C1 segment of cervical spinal cord (tissue), 14 donors: ENCODE measurements at regions not wholly inside any gene's neighbourhood (a gene's known extent, or its start where the extent isn't known, plus 50 kb on each side); places are given as distances from the start of the nearest gene placed in this dataset.

Experiments used
- DNase-seq, 14 donors: peaks; one replicate each; lab custom pipeline; 2025; lab: John Stamatoyannopoulos, UW

DNA sequence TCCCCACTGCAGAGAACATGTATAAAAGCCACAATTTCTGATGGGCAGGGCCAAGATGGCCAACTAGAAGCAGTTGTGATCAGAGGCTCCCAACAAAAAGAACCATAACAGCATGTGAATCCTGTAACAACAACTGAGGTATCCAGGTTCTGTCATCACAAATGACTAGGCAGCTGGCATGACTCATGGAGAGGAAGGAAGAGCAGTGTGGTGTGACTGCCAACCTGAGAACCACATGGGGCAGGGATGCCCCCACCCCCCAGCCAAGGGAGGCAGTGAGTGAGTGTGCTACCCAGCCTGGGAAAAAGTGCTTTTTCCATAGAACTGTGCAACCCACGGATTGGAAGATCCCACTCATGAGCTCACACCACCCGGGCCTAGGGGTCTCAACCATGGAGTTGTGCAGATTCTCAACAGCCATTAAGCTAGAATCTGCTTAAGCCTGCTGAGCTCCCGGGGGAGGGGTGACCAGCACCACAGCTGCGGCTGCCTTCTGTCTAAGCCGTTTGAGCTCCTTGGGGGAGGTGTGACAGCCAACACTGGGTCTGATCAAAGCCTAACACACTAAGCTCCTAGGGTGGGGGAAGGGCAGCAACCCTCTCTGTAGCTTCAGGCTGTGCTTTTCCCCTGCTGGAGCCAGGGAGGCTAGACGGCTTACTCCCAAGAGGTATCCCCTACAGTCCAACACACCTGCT, 80.1 kb upstream of the DMAC1 start:
- DNase-seq = no peak

DNA sequence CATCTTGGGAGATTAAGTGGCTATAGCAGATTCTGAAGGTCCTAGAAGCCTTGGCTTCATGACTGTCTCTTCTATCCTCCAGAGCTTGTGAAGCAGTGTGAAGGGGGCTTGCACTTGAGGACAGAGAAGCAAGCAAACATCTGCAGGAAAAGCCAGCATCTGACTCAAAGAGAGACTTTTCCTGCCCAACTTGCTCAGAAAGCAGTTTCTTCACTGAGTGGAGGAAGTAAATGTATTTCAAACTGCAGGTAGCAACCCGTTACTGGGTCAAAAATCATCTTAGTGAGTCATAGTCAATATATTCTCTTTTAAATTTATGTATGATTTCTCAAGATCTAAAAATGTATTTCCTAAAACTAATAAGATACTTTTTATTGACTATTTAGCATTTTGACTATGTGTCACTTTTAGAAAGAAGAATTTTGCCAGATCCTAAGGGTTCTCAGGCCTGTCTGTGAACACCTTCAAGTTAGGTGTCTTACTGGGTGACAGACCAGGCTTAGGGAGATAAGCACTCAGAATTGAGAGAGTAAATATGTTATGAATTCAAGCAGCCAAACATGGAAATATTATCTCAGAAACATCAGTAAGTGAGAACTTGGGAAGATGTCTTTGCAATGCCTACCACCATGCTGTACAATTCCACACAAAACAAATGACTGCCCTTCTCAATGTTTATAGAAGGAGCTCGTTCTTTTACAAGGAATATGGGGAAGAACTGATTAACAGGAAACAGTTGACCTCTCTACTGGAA, 72.6 kb upstream of the DMAC1 start:
- DNase-seq = no peak

- DNase-seq = no peak
These were observed 69.8 kb upstream of the DMAC1 start for GRCh38 chr9:7869340-7869739.

DNA sequence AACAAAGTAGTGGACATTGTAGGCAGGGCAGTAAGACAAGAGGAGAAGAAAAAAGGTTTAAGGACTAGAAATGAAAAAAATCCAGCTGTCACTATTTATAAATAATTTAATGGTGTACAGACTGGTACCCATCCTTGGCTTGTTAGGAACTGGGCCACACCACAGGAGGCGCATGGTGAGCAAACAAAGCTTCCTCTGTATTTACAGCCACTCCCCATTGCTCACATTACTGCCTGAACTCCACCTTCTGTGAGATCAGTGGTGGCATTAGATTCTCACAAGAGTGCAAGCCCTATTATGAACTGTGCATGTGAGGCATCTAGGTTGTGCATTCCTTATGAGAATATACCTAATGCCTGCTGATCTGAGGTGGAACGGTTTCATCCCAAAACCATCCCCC, 62.6 kb upstream of the DMAC1 start:
- no peak for DNase-seq

- no peak for DNase-seq
These were observed 61.5 kb upstream of the DMAC1 start for GRCh38 chr9:7861086-7861485.

DNA sequence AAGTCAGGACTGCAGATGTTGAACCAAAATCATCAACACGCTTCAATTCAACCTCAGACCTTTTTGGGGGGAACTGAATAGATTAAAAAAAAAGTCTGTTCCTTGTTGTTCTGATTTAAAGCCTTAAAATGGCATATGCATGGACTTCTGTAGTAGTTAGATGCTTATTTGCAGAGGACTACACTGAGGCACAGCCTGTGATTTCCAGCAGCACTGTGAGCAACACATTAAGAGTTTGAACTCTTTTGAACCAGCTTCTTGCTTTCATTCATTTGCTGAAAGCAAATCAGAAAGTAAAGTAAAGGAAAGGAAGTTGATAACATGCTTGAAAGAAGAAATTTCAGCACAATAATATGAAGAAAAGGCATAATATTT, 60.7 kb upstream of the DMAC1 start:
- no peak for DNase-seq

GRCh38 chr9:7859701-7860334, 60.2 kb upstream of the DMAC1 start:
- no peak for DNase-seq

- peak in 1 of 14 donors; percentile 28 for DNase-seq
These were observed 58.6 kb upstream of the DMAC1 start for GRCh38 chr9:7858166-7858565.

DNA sequence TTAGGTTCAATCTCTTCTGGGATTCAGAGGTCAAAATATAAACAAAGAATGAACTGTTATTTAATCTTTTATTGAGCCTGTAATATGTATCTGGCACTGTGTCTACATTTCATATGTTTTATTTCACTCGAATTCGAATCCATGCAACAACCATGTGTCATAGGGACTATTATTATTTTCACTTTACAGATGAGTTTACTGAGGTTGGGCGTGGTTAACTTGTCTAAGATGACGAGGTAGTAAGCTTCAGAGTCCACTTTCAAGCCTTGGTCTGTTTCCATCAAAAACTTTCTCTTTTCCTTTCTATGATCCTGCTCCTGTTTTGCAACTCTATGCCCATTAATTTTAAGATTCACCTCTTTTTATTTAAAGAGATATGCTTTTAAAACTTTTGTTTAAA, 55.2 kb upstream of the DMAC1 start:
- DNase-seq = no peak
